ENCODE measurements at regions not wholly inside any gene's neighbourhood (a gene's known extent, or its start where the extent isn't known, plus 50 kb on each side); places are given as distances from the start of the nearest gene placed in this dataset.
A peak's percentile ranks its signal among the peaks of the same experiment; 100 is the strongest.

GRCh38 chr14:85190251-85190650, 339.7 kb upstream of the FLRT2 start:
- H3K4me1 ChIP-seq: no peaks in the 10 kb centered on the region
- ChIA-PET CTCF (no interaction called here), POLR2A (no interaction called here)
- ATAC-seq (no peak), FAIRE-seq (no peak), DNase-seq (ENCODE audit: low read depth in 1 of 2, low spot score in 1 of 2) (no peak)
- no peak overlapping the region for H3K4me3 ChIP-seq
- 56% methylated on average over 5 of the region's 5 CpGs for WGBS (ENCODE audit: missing lambda C conversion rate)
- H3K9me3 ChIP-seq: no peaks in the 10 kb centered on the region
- TF ChIP-seq PBX3 (IDR thresholded peaks at IDR 0.05) (no peak), MAZ (IDR thresholded peaks at IDR 0.05; ENCODE audit: borderline replicate concordance, low read depth, low read length) (no peak), HOXB13 (CRISPR knock-in tag; IDR thresholded peaks at IDR 0.05; ENCODE audit: low read depth) (no peak), JUNB (IDR thresholded peaks at IDR 0.05) (no peak)
- no peak overlapping the region for H3K27ac ChIP-seq
- no peak overlapping the region for H3K4me2 ChIP-seq

GRCh38 chr14:85191986-85192385, 338.0 kb upstream of the FLRT2 start:
- Histone ChIP-seq H3K27ac (no peak overlapping the region), H3K4me2 (no peak overlapping the region), H3K4me3 (no peak overlapping the region), H3K9me3 (no peaks in the 10 kb centered on the region), H3K4me1 (no peaks in the 10 kb centered on the region)
- TF ChIP-seq JUNB (IDR thresholded peaks at IDR 0.05): no peak
- no peak for TF ChIP-seq HDAC2 (IDR thresholded peaks at IDR 0.05)
- no peak for TF ChIP-seq SREBF2 (IDR thresholded peaks at IDR 0.05)
- TF ChIP-seq NPAS2 (CRISPR knock-in tag; IDR thresholded peaks at IDR 0.05; ENCODE audit: borderline replicate concordance): no peak
- no peak for TF ChIP-seq CBX8 (IDR thresholded peaks at IDR 0.05)
- no peak for TF ChIP-seq ZFP36 (IDR thresholded peaks at IDR 0.05; ENCODE audit: borderline replicate concordance, partially characterized antibody)
- TF ChIP-seq HOXB13 (CRISPR knock-in tag; IDR thresholded peaks at IDR 0.05; ENCODE audit: low read depth): no peak
- no peak for TF ChIP-seq CEBPB (IDR thresholded peaks at IDR 0.05)
- no peak for TF ChIP-seq ZC3H11A (IDR thresholded peaks at IDR 0.05)
- TF ChIP-seq RAD21 (conservative IDR thresholded peaks at IDR 0.05 in 1 of 2, IDR thresholded peaks at IDR 0.05 in 1 of 2): no peak
- no peak for ATAC-seq
- DNase-seq (ENCODE audit: low read depth in 1 of 2, low spot score in 1 of 2): no peak
- ChIA-PET POLR2A (no interaction called here), CTCF (no interaction called here)
- no peak for FAIRE-seq

- FAIRE-seq (peak; percentile 68), ATAC-seq (peak in 1 of 2 experiments; percentile 69; a peak in 3 of 6 replicates), DNase-seq (ENCODE audit: low read depth in 1 of 2, low spot score in 1 of 2) (peak; percentile 8 to 16)
- no peaks in the 10 kb centered on the region for H3K9me3 ChIP-seq
- no peak overlapping the region for H3K27ac ChIP-seq
- H3K4me1 ChIP-seq: no peaks in the 10 kb centered on the region
- WGBS (ENCODE audit: missing lambda C conversion rate): 74% methylated on average over 4 of the region's 4 CpGs
- H3K4me2 ChIP-seq: no peak overlapping the region
- TF ChIP-seq PHF8 (IDR thresholded peaks at IDR 0.05; ENCODE audit: borderline replicate concordance, low read depth) (no peak), SMC3 (IDR thresholded peaks at IDR 0.05) (peak; percentile 25; the same call in 1 of the 3 replicates), CTCF (IDR thresholded peaks at IDR 0.05) (peak; percentile 39), RAD21 (conservative IDR thresholded peaks at IDR 0.05 in 1 of 2, IDR thresholded peaks at IDR 0.05 in 1 of 2) (peak; percentile 51 to 63), FOSB (CRISPR knock-in tag; IDR thresholded peaks at IDR 0.05) (no peak)
- ChIA-PET POLR2A (no interaction called here), CTCF (interaction anchor here (1.5 kb wide), 1 partner anchor 8 kb away, joined by 3 read pairs; no protein-coding TSS in a partner anchor)
- no peak overlapping the region for H3K4me3 ChIP-seq
Measured at GRCh38 chr14:85195872-85196477, 334.0 kb upstream of the FLRT2 start.

- FAIRE-seq: no peak
- ChIA-PET POLR2A (no interaction called here), CTCF (no interaction called here)
- Histone ChIP-seq H3K4me1 (no peaks in the 10 kb centered on the region), H3K9me3 (no peaks in the 10 kb centered on the region), H3K27ac (no peak overlapping the region), H3K4me3 (no peak overlapping the region), H3K4me2 (no peak overlapping the region)
- no peak for TF ChIP-seq FOSL2 (IDR thresholded peaks at IDR 0.05)
- TF ChIP-seq FOSL2 (CRISPR knock-in tag; IDR thresholded peaks at IDR 0.05): no peak
- TF ChIP-seq HOXA7 (CRISPR knock-in tag; IDR thresholded peaks at IDR 0.05): no peak
- TF ChIP-seq PBX3 (IDR thresholded peaks at IDR 0.05): no peak
- TF ChIP-seq MAX (IDR thresholded peaks at IDR 0.05): no peak
- TF ChIP-seq RARB (CRISPR knock-in tag; IDR thresholded peaks at IDR 0.05): no peak
- TF ChIP-seq RNF2 (IDR thresholded peaks at IDR 0.05; ENCODE audit: borderline replicate concordance, low read depth): no peak
- no peak for TF ChIP-seq HOXB13 (CRISPR knock-in tag; IDR thresholded peaks at IDR 0.05; ENCODE audit: low read depth)
- TF ChIP-seq SREBF2 (IDR thresholded peaks at IDR 0.05): no peak
- TF ChIP-seq EP300 (IDR thresholded peaks at IDR 0.05): no peak
- no peak for TF ChIP-seq SMC3 (IDR thresholded peaks at IDR 0.05)
- ATAC-seq: no peak
- no peak for DNase-seq (ENCODE audit: low read depth in 1 of 2, low spot score in 1 of 2)
- 66% methylated on average over 4 of the region's 4 CpGs for WGBS (ENCODE audit: missing lambda C conversion rate)
Measured at GRCh38 chr14:85198001-85198400, 331.9 kb upstream of the FLRT2 start.
